ENCODE measurements at regions not wholly inside any gene's neighbourhood (a gene's known extent, or its start where the extent isn't known, plus 50 kb on each side); places are given as distances from the start of the nearest gene placed in this dataset.
"Not testable (repeated sequence)": the region's sequence is repeated elsewhere in the genome, so short reads cannot be mapped to it uniquely, and the experiment has no call there.

GRCh38 chr5:92713826-92714225, 867.2 kb downstream of the NR2F1-AS1 start:
- H3K9me3 Mint-ChIP-seq: peaks cover 0 to under 1% of the 10 kb centered on the region in 2 donors
- ATAC-seq: no peak
- DNase-seq (ENCODE audit: low spot score in 2 of 2): no peak
- H3K36me3 Mint-ChIP-seq: no peaks in the 10 kb centered on the region
- no peak overlapping the region for H3K27ac Mint-ChIP-seq

- Mint-ChIP-seq H3K36me3 (no peaks in the 10 kb centered on the region), H3K27ac (no peak overlapping the region), H3K9me3 (peaks cover 0 to 4% of the 10 kb centered on the region in 2 donors)
Observed at GRCh38 chr5:92713335-92713743, 867.7 kb downstream of the NR2F1-AS1 start.

GRCh38 chr5:92711956-92712355, 869.1 kb downstream of the NR2F1-AS1 start:
- no peak for DNase-seq (ENCODE audit: low spot score in 2 of 2)
- no peak for ATAC-seq
- no peaks in the 10 kb centered on the region for H3K36me3 Mint-ChIP-seq
- no peak overlapping the region for H3K27ac Mint-ChIP-seq
- H3K9me3 Mint-ChIP-seq: peaks cover 0 to 4% of the 10 kb centered on the region in 2 donors

More at GRCh38 chr5:92713335-92713743, 867.7 kb downstream of the NR2F1-AS1 start:
- DNase-seq (ENCODE audit: low spot score in 2 of 2) (no peak), ATAC-seq (no peak)

- no peak for ATAC-seq
- Mint-ChIP-seq H3K9me3 (peaks cover 0 to 4% of the 10 kb centered on the region in 2 donors), H3K27ac (no peak overlapping the region), H3K36me3 (no peaks in the 10 kb centered on the region)
- DNase-seq (ENCODE audit: low spot score in 2 of 2): no peak
Observed at GRCh38 chr5:92704590-92704989, 876.4 kb downstream of the NR2F1-AS1 start.

- DNase-seq (ENCODE audit: low spot score in 2 of 2): no peak
- Mint-ChIP-seq H3K36me3 (no peaks in the 10 kb centered on the region), H3K27ac (no peak overlapping the region), H3K9me3 (peaks cover 0 to 4% of the 10 kb centered on the region in 2 donors)
- no peak for ATAC-seq
Observed at GRCh38 chr5:92703976-92704375, 877.0 kb downstream of the NR2F1-AS1 start.

GRCh38 chr5:92695123-92696003, 885.7 kb downstream of the NR2F1-AS1 start:
- no peak overlapping the region for H3K27ac Mint-ChIP-seq
- no peak for ATAC-seq
- H3K9me3 Mint-ChIP-seq: peaks cover 4 to 12% of the 10 kb centered on the region in 2 donors
- DNase-seq (ENCODE audit: low spot score in 2 of 2): no peak
- no peaks in the 10 kb centered on the region for H3K36me3 Mint-ChIP-seq

GRCh38 chr5:92694067-92694466, 887.0 kb downstream of the NR2F1-AS1 start:
- peaks cover 4 to 12% of the 10 kb centered on the region in 2 donors for H3K9me3 Mint-ChIP-seq
- H3K36me3 Mint-ChIP-seq: no peaks in the 10 kb centered on the region
- no peak for DNase-seq (ENCODE audit: low spot score in 2 of 2)
- ATAC-seq: no peak
- no peak overlapping the region for H3K27ac Mint-ChIP-seq

- H3K9me3 Mint-ChIP-seq: peaks cover 9 to 12% of the 10 kb centered on the region in 2 donors
- H3K27ac Mint-ChIP-seq; H3K36me3 Mint-ChIP-seq; DNase-seq (ENCODE audit: low spot score in 2 of 2); ATAC-seq: not testable (repeated sequence)
Observed at GRCh38 chr5:92691955-92692354, 889.1 kb downstream of the NR2F1-AS1 start.

- no peak overlapping the region for H3K27ac Mint-ChIP-seq
- DNase-seq (ENCODE audit: low spot score in 2 of 2) (no peak), ATAC-seq (no peak)
- H3K9me3 Mint-ChIP-seq: peaks cover 15 to 20% of the 10 kb centered on the region in 2 donors
- no peaks in the 10 kb centered on the region for H3K36me3 Mint-ChIP-seq
Observed at GRCh38 chr5:92687821-92688722, 892.9 kb downstream of the NR2F1-AS1 start.

GRCh38 chr5:92678640-92679039, 902.4 kb downstream of the NR2F1-AS1 start:
- peaks cover 0 to 5% of the 10 kb centered on the region in 2 donors for H3K9me3 Mint-ChIP-seq

GRCh38 chr5:92676215-92677165, 904.5 kb downstream of the NR2F1-AS1 start:
- no peak for DNase-seq (ENCODE audit: low spot score in 2 of 2)
- no peaks in the 10 kb centered on the region for H3K36me3 Mint-ChIP-seq
- ATAC-seq: no peak
- no peaks in the 10 kb centered on the region for H3K9me3 Mint-ChIP-seq
- no peak overlapping the region for H3K27ac Mint-ChIP-seq

More at GRCh38 chr5:92678640-92679039, 902.4 kb downstream of the NR2F1-AS1 start:
- Mint-ChIP-seq H3K27ac (no peak overlapping the region), H3K36me3 (no peaks in the 10 kb centered on the region)
- ATAC-seq (no peak), DNase-seq (ENCODE audit: low spot score in 2 of 2) (no peak)

GRCh38 chr5:92674321-92674720, 906.7 kb downstream of the NR2F1-AS1 start:
- Mint-ChIP-seq H3K36me3 (no peaks in the 10 kb centered on the region), H3K9me3 (peaks cover 0 to 4% of the 10 kb centered on the region in 2 donors), H3K27ac (no peak overlapping the region)
- DNase-seq (ENCODE audit: low spot score in 2 of 2) (no peak), ATAC-seq (no peak)

GRCh38 chr5:92665506-92665905, 915.5 kb downstream of the NR2F1-AS1 start:
- no peak for DNase-seq (ENCODE audit: low spot score in 2 of 2)
- Mint-ChIP-seq H3K27ac (no peak overlapping the region), H3K36me3 (no peaks in the 10 kb centered on the region), H3K9me3 (peaks cover 9 to 15% of the 10 kb centered on the region in 2 donors)
- ATAC-seq: no peak

- H3K36me3 Mint-ChIP-seq: no peaks in the 10 kb centered on the region
- ATAC-seq (no peak), DNase-seq (ENCODE audit: low spot score in 2 of 2) (no peak)
- H3K9me3 Mint-ChIP-seq: peaks cover 9 to 14% of the 10 kb centered on the region in 2 donors
- H3K27ac Mint-ChIP-seq: no peak overlapping the region
Observed at GRCh38 chr5:92662741-92663140, 918.3 kb downstream of the NR2F1-AS1 start.

GRCh38 chr5:92659246-92659645, 921.8 kb downstream of the NR2F1-AS1 start:
- no peak for DNase-seq (ENCODE audit: low spot score in 2 of 2)
- Mint-ChIP-seq H3K36me3 (no peaks in the 10 kb centered on the region), H3K9me3 (peaks cover 8 to 19% of the 10 kb centered on the region in 2 donors), H3K27ac (no peak overlapping the region)
- ATAC-seq: no peak

- not testable (repeated sequence) for DNase-seq (ENCODE audit: low spot score in 2 of 2); H3K27ac Mint-ChIP-seq; H3K36me3 Mint-ChIP-seq; ATAC-seq
- H3K9me3 Mint-ChIP-seq: peaks cover 8 to 19% of the 10 kb centered on the region in 2 donors
Observed at GRCh38 chr5:92654601-92655000, 926.4 kb downstream of the NR2F1-AS1 start.

Data from activated naive CD4-positive, alpha-beta T cell treated with anti-CD3 and anti-CD28 coated beads, Interleukin-2, amount 50 U/mL, for 72 hours (primary cell).